NCI-H187 (cell line): ENCODE measurements at regions not wholly inside any gene's neighbourhood (a gene's known extent, or its start where the extent isn't known, plus 50 kb on each side); places are given as distances from the start of the nearest gene placed in this dataset.

ENCODE experiments used
- DNase-seq, 2 experiments: peaks; one replicate each; lab custom pipeline; 2025; lab: John Stamatoyannopoulos, UW

DNA sequence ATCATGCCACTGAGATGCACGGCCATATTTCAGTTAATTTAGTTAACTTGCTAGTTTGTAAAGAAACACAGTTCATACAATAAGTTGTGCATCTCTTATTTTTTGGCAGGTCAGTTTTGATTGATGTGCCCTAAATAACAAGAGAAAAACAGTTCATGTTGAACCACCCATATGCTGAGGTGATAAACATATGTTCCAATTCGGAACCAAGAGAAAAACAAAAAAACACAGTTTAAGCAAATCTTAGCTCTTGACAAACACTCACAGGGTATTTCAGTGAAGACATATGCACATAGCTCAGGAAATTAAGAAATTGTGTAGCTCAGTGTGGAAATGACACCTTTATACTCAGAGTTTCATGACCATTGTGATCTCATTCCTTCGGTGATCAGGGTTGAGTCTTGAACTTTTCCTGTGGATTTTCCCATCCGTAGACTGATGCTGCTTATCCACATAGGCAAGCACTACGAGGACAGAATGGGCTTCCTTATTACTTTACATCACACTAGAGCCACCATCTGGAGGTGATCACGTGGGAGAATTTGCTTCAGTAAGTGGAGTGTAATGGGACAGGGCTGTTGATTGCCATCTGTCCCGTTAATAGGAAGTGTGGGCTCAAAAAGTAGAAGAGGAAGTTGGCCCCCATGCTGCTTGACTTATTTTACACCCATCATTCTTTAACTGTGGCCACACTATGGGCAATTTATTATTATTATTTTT is 773.0 kb downstream of the MTRR start:
- DNase-seq = no peak

DNA sequence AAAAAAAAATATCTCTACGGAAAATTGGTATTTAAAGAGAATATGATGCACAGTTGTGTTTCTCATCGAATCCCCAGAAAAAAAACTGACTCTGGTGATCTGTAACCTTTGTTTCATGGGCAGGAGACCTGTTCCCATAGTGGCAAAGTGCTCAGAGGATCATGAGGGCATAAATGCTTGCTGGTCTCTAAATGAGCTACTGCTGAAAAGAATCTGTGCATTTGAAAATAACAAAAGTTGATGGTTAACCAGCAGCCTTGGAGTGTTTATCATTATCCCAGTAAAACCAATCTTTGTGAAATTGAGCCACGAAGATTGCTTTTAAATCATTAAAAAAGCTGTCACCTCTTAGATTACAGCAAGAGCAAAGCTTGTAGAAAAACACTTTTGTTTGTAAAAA is 775.4 kb downstream of the MTRR start:
- no peak for DNase-seq

GRCh38 chr5:8647111-8647510 is 778.2 kb downstream of the MTRR start:
- DNase-seq = no peak

- DNase-seq = no peak
Measured at GRCh38 chr5:8650186-8650585, 781.2 kb downstream of the MTRR start.

DNA sequence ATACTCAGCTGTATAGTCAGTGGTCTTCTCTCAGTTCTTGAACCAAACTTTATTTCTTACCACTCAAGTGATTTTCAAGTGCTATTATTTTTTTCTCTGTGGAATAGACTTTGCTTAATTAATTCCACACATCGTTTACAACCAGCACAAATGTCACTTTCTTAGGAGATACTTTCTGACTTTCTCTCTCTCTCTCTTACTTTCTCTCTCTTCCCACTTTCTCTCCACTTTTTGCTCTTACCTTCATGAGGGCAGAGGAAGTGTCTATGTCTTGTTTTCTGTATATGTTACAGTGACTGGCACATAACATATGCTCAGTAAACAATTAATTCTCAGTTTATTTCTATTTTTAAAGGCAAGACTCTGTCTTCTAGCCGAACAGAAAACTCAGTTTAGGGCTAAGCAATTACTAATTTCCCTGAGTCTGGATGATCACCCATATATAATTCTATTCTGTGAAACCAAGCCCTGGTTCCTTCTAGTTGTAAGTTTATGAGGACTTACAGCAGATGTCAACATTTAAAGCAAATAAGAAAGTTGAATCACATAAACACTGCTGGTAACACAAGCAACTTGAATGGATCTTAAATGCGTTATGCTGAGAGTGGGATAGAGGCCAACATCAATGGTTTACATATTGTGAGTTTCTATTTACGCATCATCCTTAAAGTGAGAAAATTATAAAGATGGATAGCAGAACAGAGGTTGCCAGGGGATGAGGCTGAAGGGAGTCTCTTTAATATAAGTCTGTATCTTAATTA is 791.4 kb downstream of the MTRR start:
- no peak for DNase-seq

DNA sequence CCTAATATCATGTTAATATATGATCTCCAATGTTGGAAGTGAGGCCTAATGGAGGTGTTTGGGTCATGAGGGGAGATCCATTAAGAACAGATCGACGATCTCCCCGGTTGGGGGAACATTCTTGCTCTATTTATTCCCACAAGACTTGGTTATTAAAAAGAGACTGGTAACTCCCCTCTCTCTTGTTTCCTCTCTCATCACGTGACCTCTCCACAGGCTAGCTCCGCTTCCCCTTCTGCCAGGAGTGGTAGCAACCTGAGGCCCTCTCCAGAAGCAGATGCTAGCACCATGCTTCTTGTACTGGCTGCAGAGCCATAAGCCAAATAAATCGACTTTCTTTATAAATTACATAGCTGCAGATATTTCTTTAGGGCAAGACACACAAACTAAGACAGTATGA is 794.4 kb downstream of the MTRR start:
- no peak for DNase-seq

- no peak for DNase-seq
Measured at GRCh38 chr5:8675182-8675581, 806.2 kb downstream of the MTRR start.

GRCh38 chr5:8676695-8677094 is 807.7 kb downstream of the MTRR start:
- DNase-seq = no peak

DNA sequence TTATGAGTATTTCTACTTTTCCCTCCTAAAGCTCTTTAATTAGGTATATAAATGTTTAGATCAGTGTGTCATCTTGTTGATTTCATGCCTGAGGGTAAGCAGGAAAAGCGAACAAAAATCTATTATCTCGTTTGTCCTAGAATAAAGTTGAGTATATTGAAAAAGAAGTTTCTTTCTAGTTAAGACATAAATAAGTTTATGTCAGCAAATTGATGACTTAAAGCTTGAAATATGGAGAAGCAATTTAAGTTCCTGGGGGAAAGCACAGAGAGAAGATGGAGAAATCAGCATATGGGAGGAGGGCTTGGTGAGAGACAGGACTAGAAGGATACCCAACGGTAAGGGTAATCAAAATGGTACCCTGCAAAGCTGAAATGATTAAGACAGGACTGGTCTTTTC is 813.4 kb downstream of the MTRR start:
- DNase-seq = no peak

DNA sequence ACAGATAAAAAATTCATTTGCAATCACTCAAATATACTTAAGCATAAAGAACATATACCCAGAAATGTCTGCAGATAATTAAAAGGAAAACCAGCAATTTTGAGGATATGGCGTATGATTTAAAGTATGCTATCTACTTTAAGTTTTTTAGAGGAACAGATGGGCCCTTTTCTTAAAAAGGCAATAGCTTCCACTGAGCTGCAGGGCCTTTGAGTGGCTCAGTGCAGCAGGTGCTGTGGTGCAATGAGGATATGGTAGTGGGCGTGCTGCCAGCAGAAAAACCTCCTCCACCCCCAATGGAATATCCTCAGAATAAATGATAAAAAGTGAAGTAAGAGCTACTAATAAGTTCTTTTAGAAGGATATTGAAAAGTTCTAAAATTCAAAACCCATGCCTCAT is 814.5 kb downstream of the MTRR start:
- peak in 1 of 2 experiments; percentile 6 for DNase-seq

DNA sequence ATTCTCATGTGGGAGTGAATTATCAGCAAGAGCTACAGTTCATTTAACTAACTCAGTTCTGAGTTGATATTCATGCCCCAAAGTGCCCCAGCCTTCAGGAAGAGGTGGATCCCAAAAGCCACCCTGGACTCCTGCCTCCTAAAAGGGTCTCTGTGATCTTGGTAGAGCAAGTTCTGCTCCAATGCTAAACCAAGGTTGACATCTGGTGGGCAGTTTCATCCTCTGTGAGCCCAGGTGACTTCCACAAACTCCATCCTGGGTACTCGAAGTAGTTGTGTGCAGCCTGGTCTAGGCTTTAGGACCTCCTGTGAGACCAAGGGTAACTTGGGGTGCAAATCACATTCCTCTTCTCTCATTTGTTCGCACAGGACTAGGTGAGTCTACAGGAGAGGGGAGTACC is 816.8 kb downstream of the MTRR start:
- DNase-seq = no peak

GRCh38 chr5:8686707-8687106 is 817.8 kb downstream of the MTRR start:
- DNase-seq = no peak

- no peak for DNase-seq
Measured at GRCh38 chr5:8689773-8690172, 820.8 kb downstream of the MTRR start.

GRCh38 chr5:8691221-8691620 is 822.3 kb downstream of the MTRR start:
- no peak for DNase-seq

GRCh38 chr5:8693341-8693844 is 824.4 kb downstream of the MTRR start:
- no peak for DNase-seq

DNA sequence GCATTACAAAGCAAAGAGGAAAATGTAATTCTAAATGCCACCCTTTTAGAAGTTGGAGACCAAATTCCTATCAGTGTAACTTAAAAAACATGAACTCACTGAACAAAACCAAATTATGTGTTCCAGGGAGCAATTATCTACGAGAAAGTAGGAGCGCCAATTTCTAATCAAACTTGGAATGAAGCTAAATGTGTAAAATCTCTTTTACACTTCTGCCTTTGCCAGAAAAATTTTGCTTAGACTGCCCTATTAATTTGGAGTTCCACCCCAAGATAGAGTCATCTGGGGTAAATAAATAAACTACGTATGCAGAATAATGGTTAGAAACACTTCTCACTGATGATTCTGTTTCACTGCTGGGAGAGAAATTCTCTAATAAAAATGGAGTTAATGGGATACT is 825.6 kb downstream of the MTRR start:
- DNase-seq = no peak

- DNase-seq = no peak
Measured at GRCh38 chr5:8695902-8696845, 827.2 kb downstream of the MTRR start.

GRCh38 chr5:8700222-8700621 is 831.3 kb downstream of the MTRR start:
- DNase-seq = no peak

DNA sequence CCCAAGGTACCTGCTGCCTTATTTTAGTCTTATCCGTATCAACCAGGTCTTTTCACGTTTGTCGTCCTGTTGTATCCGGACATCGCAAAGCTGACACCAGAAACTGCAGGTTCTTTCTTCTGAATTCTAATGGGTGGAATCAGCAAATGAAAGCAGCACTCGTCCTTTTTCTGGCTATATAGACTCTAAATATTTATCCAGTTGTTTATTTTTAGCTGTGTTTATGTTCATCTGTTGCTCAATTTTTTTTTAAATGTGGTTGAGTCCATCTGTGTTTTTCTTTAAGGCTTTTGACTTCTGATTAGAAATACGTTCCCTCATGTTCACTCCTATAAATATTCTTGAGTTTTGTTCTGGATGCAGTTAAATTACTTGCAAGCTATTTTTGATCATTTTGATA is 831.7 kb downstream of the MTRR start:
- no peak for DNase-seq

- no peak for DNase-seq
Measured at GRCh38 chr5:8701251-8701650, 832.3 kb downstream of the MTRR start.

GRCh38 chr5:8710426-8710930 is 835.4 kb downstream of the SEMA5A start:
- DNase-seq = no peak

DNA sequence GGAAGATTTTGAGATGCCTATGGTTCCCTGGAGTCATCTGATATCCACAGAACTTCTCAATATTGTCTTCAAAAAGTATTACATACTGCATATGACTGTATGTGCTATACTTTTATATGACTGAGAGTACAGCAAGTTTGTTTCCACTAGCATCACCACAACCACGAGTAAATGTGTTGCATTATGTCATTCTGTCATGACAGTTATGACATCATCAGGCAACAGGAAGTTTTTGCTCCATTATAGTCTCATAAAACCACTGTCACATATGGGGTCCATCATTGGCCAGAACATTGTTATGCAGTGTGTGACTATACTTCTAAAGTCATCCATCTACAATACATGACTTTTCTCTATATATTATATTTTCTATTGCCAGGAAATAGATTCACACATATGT is 831.7 kb downstream of the SEMA5A start:
- no peak for DNase-seq
